ENCODE measurements at regions not wholly inside any gene's neighbourhood (a gene's known extent, or its start where the extent isn't known, plus 50 kb on each side); places are given as distances from the start of the nearest gene placed in this dataset.

- 82% methylated on average over 2 of the region's 2 CpGs for whole genome bisulfite sequencing (ENCODE audit: insufficient coverage)
- Histone ChIP-seq H3K27me3 (ENCODE audit: control insufficient read depth, insufficient read depth, low read length) (no peaks in the 10 kb centered on the region), H3K27ac (ENCODE audit: low read depth, low read length) (no peak overlapping the region), H3K9me3 (ENCODE audit: control insufficient read depth, insufficient read depth, low read length) (no peaks in the 10 kb centered on the region), H3K4me3 (ENCODE audit: low read depth, low read length) (no peak overlapping the region), H3K36me3 (ENCODE audit: control insufficient read depth, insufficient read depth, low read length) (no peaks in the 10 kb centered on the region), H3K4me1 (ENCODE audit: control insufficient read depth, insufficient read depth, low read length) (no peaks in the 10 kb centered on the region)
- no peak for DNase-seq (ENCODE audit: low read depth in 4 of 6, low spot score in 6 of 6)
These were observed 340.5 kb upstream of the PRDM1 start for GRCh38 chr6:105745464-105746129.

DNA sequence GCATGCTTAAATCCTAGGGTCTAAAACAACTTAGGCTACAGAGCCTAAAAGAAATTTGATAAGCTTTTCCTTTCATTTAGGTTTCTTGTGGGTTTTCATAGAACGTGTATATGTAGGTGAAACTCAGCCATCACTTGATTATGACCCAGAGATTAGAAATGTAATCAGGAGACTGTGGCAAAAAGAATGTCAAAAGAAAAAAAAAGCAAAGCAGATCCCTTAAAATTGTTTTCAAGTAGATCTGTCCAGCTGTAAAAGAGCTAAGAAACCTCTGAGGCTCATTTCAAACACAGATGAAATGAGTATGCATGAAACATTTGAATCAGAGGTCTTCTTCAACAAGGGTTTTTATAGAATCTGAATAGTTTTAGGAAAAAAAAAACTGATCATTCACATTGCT lies 341.3 kb upstream of the PRDM1 start:
- H3K27me3 ChIP-seq (ENCODE audit: control insufficient read depth, insufficient read depth, low read length) = no peaks in the 10 kb centered on the region
- H3K4me1 ChIP-seq (ENCODE audit: control insufficient read depth, insufficient read depth, low read length) = no peaks in the 10 kb centered on the region
- H3K9me3 ChIP-seq (ENCODE audit: control insufficient read depth, insufficient read depth, low read length) = no peaks in the 10 kb centered on the region
- no peak overlapping the region for H3K4me3 ChIP-seq (ENCODE audit: low read depth, low read length)
- DNase-seq (ENCODE audit: low read depth in 4 of 6, low spot score in 6 of 6) = no peak
- WGBS (ENCODE audit: insufficient coverage) = no CpG with 5 or more reads among the region's 1 CpG
- H3K36me3 ChIP-seq (ENCODE audit: control insufficient read depth, insufficient read depth, low read length) = no peaks in the 10 kb centered on the region
- H3K27ac ChIP-seq (ENCODE audit: low read depth, low read length) = no peak overlapping the region

DNA sequence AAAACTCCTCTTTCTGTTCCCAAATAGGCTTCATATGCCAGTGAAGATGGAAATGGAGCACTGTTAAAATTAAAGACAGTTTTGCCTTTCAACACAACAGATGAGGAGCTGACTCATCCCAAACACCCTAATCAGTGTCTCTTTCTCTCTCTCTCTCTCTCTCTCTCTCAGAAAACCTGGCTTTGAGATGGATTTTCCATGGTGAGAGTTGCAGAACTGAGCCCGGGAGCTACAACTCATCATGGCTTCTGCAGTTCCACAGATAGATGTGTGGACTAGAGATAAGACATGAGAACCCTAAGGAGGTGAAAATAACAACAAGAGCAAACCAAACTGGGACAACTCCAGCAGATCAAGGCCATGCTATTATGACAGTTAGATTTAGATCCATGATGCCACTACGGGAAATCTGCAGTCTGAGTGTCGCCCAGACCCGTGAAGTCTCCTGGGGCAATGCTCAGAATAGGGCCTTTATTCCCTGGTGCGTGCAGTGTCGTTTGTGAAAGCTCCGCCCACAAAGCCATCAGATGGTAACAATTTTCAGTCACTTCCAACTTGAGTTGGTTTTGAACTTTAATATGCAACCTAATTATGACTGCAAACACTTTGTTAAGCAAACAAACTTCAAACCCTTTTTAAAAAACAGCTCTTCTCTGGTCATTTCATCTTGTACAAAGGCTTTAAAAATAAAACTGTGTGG lies 338.2 kb upstream of the PREP start:
- 67% methylated on average over 7 of the region's 7 CpGs for WGBS (ENCODE audit: insufficient coverage)
- Histone ChIP-seq H3K36me3 (ENCODE audit: control insufficient read depth, insufficient read depth, low read length) (no peaks in the 10 kb centered on the region), H3K27ac (ENCODE audit: low read depth, low read length) (no peak overlapping the region), H3K4me1 (ENCODE audit: control insufficient read depth, insufficient read depth, low read length) (no peaks in the 10 kb centered on the region), H3K4me3 (ENCODE audit: low read depth, low read length) (no peak overlapping the region), H3K27me3 (ENCODE audit: control insufficient read depth, insufficient read depth, low read length) (no peaks in the 10 kb centered on the region), H3K9me3 (ENCODE audit: control insufficient read depth, insufficient read depth, low read length) (no peaks in the 10 kb centered on the region)
- no peak for DNase-seq (ENCODE audit: low read depth in 4 of 6, low spot score in 6 of 6)

GRCh38 chr6:105739764-105740163 lies 336.9 kb upstream of the PREP start:
- H3K27ac ChIP-seq (ENCODE audit: low read depth, low read length) = no peak overlapping the region
- no peaks in the 10 kb centered on the region for H3K36me3 ChIP-seq (ENCODE audit: control insufficient read depth, insufficient read depth, low read length)
- WGBS (ENCODE audit: insufficient coverage) = no CpG with 5 or more reads among the region's 2 CpGs
- H3K9me3 ChIP-seq (ENCODE audit: control insufficient read depth, insufficient read depth, low read length) = no peaks in the 10 kb centered on the region
- no peak overlapping the region for H3K4me3 ChIP-seq (ENCODE audit: low read depth, low read length)
- no peak for DNase-seq (ENCODE audit: low read depth in 4 of 6, low spot score in 6 of 6)
- H3K4me1 ChIP-seq (ENCODE audit: control insufficient read depth, insufficient read depth, low read length) = no peaks in the 10 kb centered on the region
- no peaks in the 10 kb centered on the region for H3K27me3 ChIP-seq (ENCODE audit: control insufficient read depth, insufficient read depth, low read length)

- no peak overlapping the region for H3K27ac ChIP-seq (ENCODE audit: low read depth, low read length)
- DNase-seq (ENCODE audit: low read depth in 4 of 6, low spot score in 6 of 6) = peak in 3 of 6 donors; percentile 12 to 67 (median 44)
- no peaks in the 10 kb centered on the region for H3K9me3 ChIP-seq (ENCODE audit: control insufficient read depth, insufficient read depth, low read length)
- H3K4me3 ChIP-seq (ENCODE audit: low read depth, low read length) = no peak overlapping the region
- H3K4me1 ChIP-seq (ENCODE audit: control insufficient read depth, insufficient read depth, low read length) = no peaks in the 10 kb centered on the region
- H3K36me3 ChIP-seq (ENCODE audit: control insufficient read depth, insufficient read depth, low read length) = no peaks in the 10 kb centered on the region
- WGBS (ENCODE audit: insufficient coverage) = no CpG with 5 or more reads among the region's 4 CpGs
- no peaks in the 10 kb centered on the region for H3K27me3 ChIP-seq (ENCODE audit: control insufficient read depth, insufficient read depth, low read length)
These were observed 330.8 kb upstream of the PREP start for GRCh38 chr6:105733556-105734162.

DNA sequence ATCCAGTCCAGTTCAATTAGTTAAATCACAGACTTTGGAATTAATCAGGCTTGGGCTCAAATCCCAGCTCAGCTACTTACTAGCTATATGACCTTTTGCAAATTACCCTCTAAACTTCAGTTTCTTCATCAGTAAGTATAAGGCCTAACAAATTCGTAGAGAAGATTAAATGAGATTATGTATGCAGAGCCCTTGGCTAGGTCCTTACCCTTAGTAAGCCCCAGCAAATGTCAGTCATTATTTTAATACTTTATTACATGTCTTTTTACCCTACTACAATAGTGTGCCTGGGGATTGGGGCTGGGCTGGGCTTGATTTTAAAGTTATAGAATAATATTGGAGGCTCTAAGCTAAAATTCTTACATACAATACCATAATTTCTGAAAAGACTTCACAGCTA lies 326.1 kb upstream of the PREP start:
- no peak for DNase-seq (ENCODE audit: low read depth in 4 of 6, low spot score in 6 of 6)
- WGBS (ENCODE audit: insufficient coverage) = no CpG with 5 or more reads among the region's 1 CpG
- Histone ChIP-seq H3K9me3 (ENCODE audit: control insufficient read depth, insufficient read depth, low read length) (no peaks in the 10 kb centered on the region), H3K36me3 (ENCODE audit: control insufficient read depth, insufficient read depth, low read length) (no peaks in the 10 kb centered on the region), H3K27ac (ENCODE audit: low read depth, low read length) (no peak overlapping the region), H3K27me3 (ENCODE audit: control insufficient read depth, insufficient read depth, low read length) (no peaks in the 10 kb centered on the region), H3K4me3 (ENCODE audit: low read depth, low read length) (no peak overlapping the region), H3K4me1 (ENCODE audit: control insufficient read depth, insufficient read depth, low read length) (no peaks in the 10 kb centered on the region)

DNA sequence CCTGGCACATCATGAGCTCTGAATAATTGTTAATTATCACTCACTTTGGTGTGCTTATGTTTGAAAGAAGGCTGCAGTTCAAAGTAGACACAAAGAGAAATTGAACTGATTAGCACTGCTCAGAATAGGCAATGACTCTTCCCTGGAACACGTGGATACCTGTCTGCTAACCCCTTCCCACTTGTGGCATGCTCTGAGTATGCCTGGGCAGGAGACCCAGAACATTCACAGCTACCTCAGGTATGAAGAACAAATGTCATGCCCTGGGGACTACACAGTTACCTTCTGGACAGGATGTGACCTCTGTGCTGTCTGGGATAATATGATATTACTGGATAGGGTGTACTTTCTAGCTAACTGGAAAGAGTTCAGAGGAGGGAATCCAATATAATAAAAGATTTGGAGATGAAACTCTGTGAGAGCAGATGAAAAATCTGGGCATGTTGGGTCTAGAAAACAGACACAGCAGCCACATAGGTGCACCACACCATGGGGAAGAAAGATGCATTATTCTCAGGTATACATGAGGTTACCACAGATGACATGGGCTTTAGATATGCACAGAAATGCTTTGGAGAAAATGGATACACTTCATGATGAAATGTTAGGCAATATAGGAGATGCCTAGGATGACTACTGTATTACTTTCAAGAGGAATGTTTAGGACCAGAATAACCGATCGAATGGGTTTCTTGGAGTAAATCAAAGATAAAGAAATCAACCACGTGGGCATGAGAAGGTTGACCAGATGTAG lies 324.2 kb upstream of the PREP start:
- no peak for DNase-seq (ENCODE audit: low read depth in 4 of 6, low spot score in 6 of 6)
- H3K36me3 ChIP-seq (ENCODE audit: control insufficient read depth, insufficient read depth, low read length) = no peaks in the 10 kb centered on the region
- no peaks in the 10 kb centered on the region for H3K4me1 ChIP-seq (ENCODE audit: control insufficient read depth, insufficient read depth, low read length)
- H3K4me3 ChIP-seq (ENCODE audit: low read depth, low read length) = no peak overlapping the region
- no peaks in the 10 kb centered on the region for H3K9me3 ChIP-seq (ENCODE audit: control insufficient read depth, insufficient read depth, low read length)
- 92% methylated on average over 4 of the region's 4 CpGs for WGBS (ENCODE audit: insufficient coverage)
- H3K27me3 ChIP-seq (ENCODE audit: control insufficient read depth, insufficient read depth, low read length) = no peaks in the 10 kb centered on the region
- H3K27ac ChIP-seq (ENCODE audit: low read depth, low read length) = no peak overlapping the region

DNA sequence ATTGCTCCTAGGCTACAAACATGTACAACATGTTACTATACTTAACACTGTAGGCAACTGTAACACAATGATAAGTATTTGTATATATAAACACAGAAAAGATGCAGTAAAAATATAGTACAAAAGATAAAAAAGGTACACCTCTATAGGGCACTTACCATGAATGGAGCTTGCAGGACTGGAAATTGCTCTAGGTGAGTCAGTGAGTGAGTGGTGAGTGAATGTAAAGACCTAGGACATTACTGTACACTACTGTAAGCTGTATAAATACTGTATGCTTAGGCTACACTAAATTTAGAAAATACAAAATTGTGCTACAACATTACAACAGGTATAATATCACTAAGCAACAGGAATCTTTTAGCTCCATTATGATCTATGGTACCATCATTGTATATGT lies 312.0 kb upstream of the PREP start:
- Histone ChIP-seq H3K27me3 (ENCODE audit: control insufficient read depth, insufficient read depth, low read length) (no peaks in the 10 kb centered on the region), H3K9me3 (ENCODE audit: control insufficient read depth, insufficient read depth, low read length) (peaks cover 5% of the 10 kb centered on the region), H3K27ac (ENCODE audit: low read depth, low read length) (no peak overlapping the region), H3K4me3 (ENCODE audit: low read depth, low read length) (no peak overlapping the region), H3K36me3 (ENCODE audit: control insufficient read depth, insufficient read depth, low read length) (no peaks in the 10 kb centered on the region), H3K4me1 (ENCODE audit: control insufficient read depth, insufficient read depth, low read length) (no peaks in the 10 kb centered on the region)
- no peak for DNase-seq (ENCODE audit: low read depth in 4 of 6, low spot score in 6 of 6)

GRCh38 chr6:105713474-105714118 lies 310.7 kb upstream of the PREP start:
- H3K4me1 ChIP-seq (ENCODE audit: control insufficient read depth, insufficient read depth, low read length) = no peaks in the 10 kb centered on the region
- no peaks in the 10 kb centered on the region for H3K36me3 ChIP-seq (ENCODE audit: control insufficient read depth, insufficient read depth, low read length)
- WGBS (ENCODE audit: insufficient coverage) = no CpG with 5 or more reads among the region's 1 CpG
- H3K27ac ChIP-seq (ENCODE audit: low read depth, low read length) = no peak overlapping the region
- no peak overlapping the region for H3K4me3 ChIP-seq (ENCODE audit: low read depth, low read length)
- peaks cover 5% of the 10 kb centered on the region for H3K9me3 ChIP-seq (ENCODE audit: control insufficient read depth, insufficient read depth, low read length)
- H3K27me3 ChIP-seq (ENCODE audit: control insufficient read depth, insufficient read depth, low read length) = no peaks in the 10 kb centered on the region
- DNase-seq (ENCODE audit: low read depth in 4 of 6, low spot score in 6 of 6) = no peak

Measured in spinal cord (tissue), 9 donors.